Transverse colon (tissue), 4 donors: ENCODE measurements at regions not wholly inside any gene's neighbourhood (a gene's known extent, or its start where the extent isn't known, plus 50 kb on each side); places are given as distances from the start of the nearest gene placed in this dataset.

Experiments
- POLR2A ChIP-seq: fragments of 450-650 bp; IDR thresholded peaks from one replicate; pipeline ENCODE4 v1.6.1; 2016; ENCODE audit warnings: antibody characterized with exemption, mild to moderate bottlenecking, moderate library complexity
- POLR2AphosphoS5 ChIP-seq, 3 donors: sonication (generic); formaldehyde crosslinking; IDR thresholded peaks; one replicate each; pipeline ENCODE4 v1.6.1; 2016; ENCODE audit warnings: antibody characterized with exemption in 3 of 3
- TF ChIP-seq, protein P1 (sequence below), 5 experiments: fragments of 200-600 bp in 3 of 5; fragments of 450-650 bp in 2 of 5; sonication (generic) in 3 of 5; IDR thresholded peaks; 1 replicate in 2 of 5; 2 replicates in 3 of 5; pipeline ENCODE4 v1.5.1; 2016 to 2017; ENCODE audit warnings: antibody characterized with exemption in 5 of 5, inconsistent platforms in 3 of 5, mild to moderate bottlenecking in 2 of 5, moderate library complexity in 1 of 5

GRCh38 chr2:129167456-129167855 is 812.0 kb upstream of the RAB6C start:
- no peak for TF ChIP-seq POLR2AphosphoS5 (IDR thresholded peaks at IDR 0.05)
- TF ChIP-seq, protein P1, sequence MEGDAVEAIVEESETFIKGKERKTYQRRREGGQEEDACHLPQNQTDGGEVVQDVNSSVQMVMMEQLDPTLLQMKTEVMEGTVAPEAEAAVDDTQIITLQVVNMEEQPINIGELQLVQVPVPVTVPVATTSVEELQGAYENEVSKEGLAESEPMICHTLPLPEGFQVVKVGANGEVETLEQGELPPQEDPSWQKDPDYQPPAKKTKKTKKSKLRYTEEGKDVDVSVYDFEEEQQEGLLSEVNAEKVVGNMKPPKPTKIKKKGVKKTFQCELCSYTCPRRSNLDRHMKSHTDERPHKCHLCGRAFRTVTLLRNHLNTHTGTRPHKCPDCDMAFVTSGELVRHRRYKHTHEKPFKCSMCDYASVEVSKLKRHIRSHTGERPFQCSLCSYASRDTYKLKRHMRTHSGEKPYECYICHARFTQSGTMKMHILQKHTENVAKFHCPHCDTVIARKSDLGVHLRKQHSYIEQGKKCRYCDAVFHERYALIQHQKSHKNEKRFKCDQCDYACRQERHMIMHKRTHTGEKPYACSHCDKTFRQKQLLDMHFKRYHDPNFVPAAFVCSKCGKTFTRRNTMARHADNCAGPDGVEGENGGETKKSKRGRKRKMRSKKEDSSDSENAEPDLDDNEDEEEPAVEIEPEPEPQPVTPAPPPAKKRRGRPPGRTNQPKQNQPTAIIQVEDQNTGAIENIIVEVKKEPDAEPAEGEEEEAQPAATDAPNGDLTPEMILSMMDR (IDR thresholded peaks at IDR 0.05): no peak
- TF ChIP-seq POLR2A: no peak
